Fibroblast of pulmonary artery (primary cell): ENCODE measurements at regions not wholly inside any gene's neighbourhood (a gene's known extent, or its start where the extent isn't known, plus 50 kb on each side); places are given as distances from the start of the nearest gene placed in this dataset.

ENCODE experiments used
- DNase-seq: peaks from one replicate; pipeline ENCODE4 v3.0.0-alpha.2; 2010; ENCODE audit warnings: low read depth
- H3K4me3 ChIP-seq: replicated peaks from 2 replicates; pipeline ENCODE4 v1.5.1; 2011; ENCODE audit warnings: low read depth, mild to moderate bottlenecking, control low read depth, low read length, moderate library complexity
- TF ChIP-seq, protein P1 (sequence below): IDR thresholded peaks from 2 replicates; pipeline ENCODE4 v1.5.1; 2011; ENCODE audit warnings: mild to moderate bottlenecking, control low read depth, low read length, inconsistent platforms; ENCODE audit errors: missing control alignments

GRCh38 chr11:33605703-33606102 lies 94.9 kb downstream of the C11orf91 start:
- TF ChIP-seq, protein P1, sequence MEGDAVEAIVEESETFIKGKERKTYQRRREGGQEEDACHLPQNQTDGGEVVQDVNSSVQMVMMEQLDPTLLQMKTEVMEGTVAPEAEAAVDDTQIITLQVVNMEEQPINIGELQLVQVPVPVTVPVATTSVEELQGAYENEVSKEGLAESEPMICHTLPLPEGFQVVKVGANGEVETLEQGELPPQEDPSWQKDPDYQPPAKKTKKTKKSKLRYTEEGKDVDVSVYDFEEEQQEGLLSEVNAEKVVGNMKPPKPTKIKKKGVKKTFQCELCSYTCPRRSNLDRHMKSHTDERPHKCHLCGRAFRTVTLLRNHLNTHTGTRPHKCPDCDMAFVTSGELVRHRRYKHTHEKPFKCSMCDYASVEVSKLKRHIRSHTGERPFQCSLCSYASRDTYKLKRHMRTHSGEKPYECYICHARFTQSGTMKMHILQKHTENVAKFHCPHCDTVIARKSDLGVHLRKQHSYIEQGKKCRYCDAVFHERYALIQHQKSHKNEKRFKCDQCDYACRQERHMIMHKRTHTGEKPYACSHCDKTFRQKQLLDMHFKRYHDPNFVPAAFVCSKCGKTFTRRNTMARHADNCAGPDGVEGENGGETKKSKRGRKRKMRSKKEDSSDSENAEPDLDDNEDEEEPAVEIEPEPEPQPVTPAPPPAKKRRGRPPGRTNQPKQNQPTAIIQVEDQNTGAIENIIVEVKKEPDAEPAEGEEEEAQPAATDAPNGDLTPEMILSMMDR = no peak
- no peak for DNase-seq
- H3K4me3 ChIP-seq = no peak overlapping the region

DNA sequence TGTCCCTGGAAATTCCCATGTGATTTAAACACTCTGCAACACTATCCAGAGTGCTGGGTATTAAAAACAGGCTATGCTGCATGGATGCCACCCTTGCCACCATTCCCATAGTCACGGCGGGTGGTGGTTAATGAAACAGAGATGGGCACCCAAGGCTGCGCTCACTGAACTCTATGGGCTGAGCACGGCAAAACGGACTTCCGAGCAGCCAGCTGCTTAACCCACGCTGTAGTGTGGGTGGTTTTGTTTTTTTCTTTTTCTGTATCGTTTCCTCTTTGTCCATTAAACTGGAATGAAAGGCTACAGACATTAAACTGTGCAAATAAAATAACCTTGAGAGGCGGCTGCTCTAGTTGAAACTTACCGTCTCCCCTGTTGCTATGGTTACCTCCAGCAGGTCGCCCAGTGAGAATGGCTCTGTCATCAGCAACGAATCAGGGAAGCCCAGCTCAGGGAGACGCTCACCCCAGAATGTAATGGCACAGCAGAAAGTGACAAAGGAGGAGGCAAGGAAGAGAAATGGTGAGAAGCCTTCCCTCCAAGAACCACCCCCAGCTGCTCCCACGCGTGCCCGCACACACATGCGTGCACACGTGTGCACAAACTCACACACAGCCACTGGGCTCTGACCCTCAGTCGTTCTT lies 102.1 kb downstream of the C11orf91 start:
- TF ChIP-seq, protein P1 = no peak
- no peak overlapping the region for H3K4me3 ChIP-seq
- no peak for DNase-seq

DNA sequence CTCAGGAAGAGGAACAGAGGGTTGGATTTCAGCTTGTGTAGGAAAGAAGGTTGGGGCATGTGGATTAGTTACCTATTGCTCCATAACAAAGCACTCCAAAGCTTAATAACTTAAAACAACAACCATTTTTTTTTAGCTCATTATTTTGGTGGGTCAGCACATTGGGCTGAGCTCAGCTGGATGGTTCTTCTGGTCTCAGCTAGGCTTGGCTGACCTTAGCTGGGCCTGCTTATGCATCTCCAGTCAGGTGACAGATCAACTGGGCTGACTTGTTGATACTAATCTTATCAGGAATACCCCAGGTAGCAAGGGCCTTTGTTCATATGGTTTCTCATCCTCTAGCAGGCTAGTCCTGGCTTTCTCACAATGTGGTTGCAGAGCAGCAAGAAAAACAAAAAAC lies 106.4 kb downstream of the C11orf91 start:
- TF ChIP-seq, protein P1 = no peak
- DNase-seq = no peak
- no peak overlapping the region for H3K4me3 ChIP-seq

DNA sequence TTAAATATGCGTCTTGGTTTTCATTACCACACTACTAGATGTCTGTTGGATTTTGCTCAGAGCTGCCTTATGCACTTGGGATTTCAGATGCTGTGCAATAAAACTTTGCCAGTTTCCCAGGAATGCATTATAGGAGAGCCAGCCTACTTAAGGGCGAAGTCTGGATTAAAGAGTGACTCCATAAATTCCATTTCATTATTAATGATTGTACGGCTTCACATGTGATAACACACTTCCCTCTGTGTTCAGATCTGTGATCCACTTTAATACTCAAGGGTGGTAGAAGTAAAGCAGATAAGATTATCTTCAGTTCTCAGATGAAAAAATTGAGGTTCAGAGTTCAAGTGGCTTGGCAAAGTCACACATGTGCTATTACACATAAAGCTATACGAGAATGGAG lies 110.2 kb downstream of the C11orf91 start:
- TF ChIP-seq, protein P1 = no peak
- no peak for DNase-seq
- H3K4me3 ChIP-seq = no peak overlapping the region

GRCh38 chr11:33588056-33588455 lies 112.6 kb downstream of the C11orf91 start:
- H3K4me3 ChIP-seq = no peak overlapping the region
- peak; percentile 8 for DNase-seq
- TF ChIP-seq, protein P1 = no peak

- no peak overlapping the region for H3K4me3 ChIP-seq
- peak; percentile 13 for DNase-seq
- TF ChIP-seq, protein P1 = no peak
Observed at GRCh38 chr11:33585586-33586209, 114.9 kb downstream of the C11orf91 start.
